BJ (cell line): ENCODE measurements at regions not wholly inside any gene's neighbourhood (a gene's known extent, or its start where the extent isn't known, plus 50 kb on each side); places are given as distances from the start of the nearest gene placed in this dataset.

Experiments
- CTCF ChIA-PET: fragments of 350-600 bp; formaldehyde crosslinking; extraction: SDS; loops from one replicate; lab custom pipeline; 2021; ENCODE audit warnings: antibody characterized with exemption, inconsistent platforms; lab: Yijun Ruan, JAX
- POLR2A ChIA-PET: fragments of 300-600 bp; sonication (Branson Sonifier 250); formaldehyde crosslinking; extraction: SDS; loops from one replicate; lab custom pipeline; 2021; ENCODE audit warnings: antibody characterized with exemption; lab: Charles Lee
- DNase-seq: peaks from one replicate; pipeline ENCODE4 v3.0.0-alpha.2; 2011; ENCODE audit warnings: low read depth
- H3K27me3 ChIP-seq: 2 replicates; pipeline ENCODE4 v1.6.0; 2011; ENCODE audit warnings: low read length; ENCODE audit not compliant: control insufficient read depth, insufficient read depth
- H3K36me3 ChIP-seq: 2 replicates; pipeline ENCODE4 v1.5.1; 2011; ENCODE audit warnings: low read length; ENCODE audit not compliant: control insufficient read depth, insufficient read depth
- H3K4me3 ChIP-seq: 2 replicates; pipeline ENCODE4 v1.5.1; 2011; ENCODE audit warnings: low read depth, mild to moderate bottlenecking, control low read depth, low read length
- CTCF ChIP-seq: IDR thresholded peaks from 2 replicates; pipeline ENCODE4 v1.5.1; 2011; ENCODE audit warnings: low read depth, mild to moderate bottlenecking, control low read depth, inconsistent platforms, low read length, moderate library complexity; ENCODE audit not compliant: insufficient read depth

- TF ChIP-seq CTCF: no peak
- CTCF ChIA-PET: no interaction called here
- peaks cover 8% of the 10 kb centered on the region for H3K36me3 ChIP-seq
- DNase-seq: no peak
- H3K4me3 ChIP-seq: no peak overlapping the region
- POLR2A ChIA-PET: no interaction called here
- H3K27me3 ChIP-seq: no peaks in the 10 kb centered on the region
These were observed 105.3 kb upstream of the RTL1 start for GRCh38 chr14:101008631-101009336.

GRCh38 chr14:101009531-101009930 is 106.0 kb upstream of the RTL1 start:
- CTCF ChIA-PET: no interaction called here
- peaks cover 8% of the 10 kb centered on the region for H3K36me3 ChIP-seq
- POLR2A ChIA-PET: no interaction called here
- DNase-seq: no peak
- no peak for TF ChIP-seq CTCF
- no peak overlapping the region for H3K4me3 ChIP-seq
- no peaks in the 10 kb centered on the region for H3K27me3 ChIP-seq

GRCh38 chr14:101010293-101010692 is 106.8 kb upstream of the RTL1 start:
- Histone ChIP-seq H3K27me3 (no peaks in the 10 kb centered on the region), H3K4me3 (no peak overlapping the region), H3K36me3 (peaks cover 8% of the 10 kb centered on the region)
- DNase-seq: no peak
- no peak for TF ChIP-seq CTCF
- POLR2A ChIA-PET: no interaction called here
- CTCF ChIA-PET: interaction anchor here (1.0 kb wide), 1 partner anchor 53 kb away, joined by 3 read pairs; no protein-coding TSS in a partner anchor

GRCh38 chr14:101010835-101011234 is 107.3 kb upstream of the RTL1 start:
- TF ChIP-seq CTCF: no peak

GRCh38 chr14:101017209-101017608 is 113.7 kb upstream of the RTL1 start:
- no peaks in the 10 kb centered on the region for H3K27me3 ChIP-seq
- H3K36me3 ChIP-seq: 0 out of 2 replicates have a peak, but pooled peaks cover 4% of the 10 kb centered on the region
- CTCF ChIA-PET: no interaction called here
- no peak for DNase-seq
- TF ChIP-seq CTCF: no peak
- H3K4me3 ChIP-seq: no peak overlapping the region
- POLR2A ChIA-PET: no interaction called here

More at GRCh38 chr14:101010835-101011234, 107.3 kb upstream of the RTL1 start:
- CTCF ChIA-PET: interaction anchor here (1.0 kb wide), 1 partner anchor 53 kb away, joined by 3 read pairs; no protein-coding TSS in a partner anchor
- POLR2A ChIA-PET: no interaction called here
- Histone ChIP-seq H3K4me3 (no peak overlapping the region), H3K27me3 (no peaks in the 10 kb centered on the region), H3K36me3 (peaks cover 8% of the 10 kb centered on the region)
- DNase-seq: no peak
